Glomerular visceral epithelial cell (primary cell): ENCODE measurements at regions not wholly inside any gene's neighbourhood (a gene's known extent, or its start where the extent isn't known, plus 50 kb on each side); places are given as distances from the start of the nearest gene placed in this dataset.

ENCODE experiments used
- DNase-seq: peaks from one replicate; pipeline ENCODE4 v3.0.0-alpha.2; 2016; ENCODE audit errors: extremely low spot score

DNA sequence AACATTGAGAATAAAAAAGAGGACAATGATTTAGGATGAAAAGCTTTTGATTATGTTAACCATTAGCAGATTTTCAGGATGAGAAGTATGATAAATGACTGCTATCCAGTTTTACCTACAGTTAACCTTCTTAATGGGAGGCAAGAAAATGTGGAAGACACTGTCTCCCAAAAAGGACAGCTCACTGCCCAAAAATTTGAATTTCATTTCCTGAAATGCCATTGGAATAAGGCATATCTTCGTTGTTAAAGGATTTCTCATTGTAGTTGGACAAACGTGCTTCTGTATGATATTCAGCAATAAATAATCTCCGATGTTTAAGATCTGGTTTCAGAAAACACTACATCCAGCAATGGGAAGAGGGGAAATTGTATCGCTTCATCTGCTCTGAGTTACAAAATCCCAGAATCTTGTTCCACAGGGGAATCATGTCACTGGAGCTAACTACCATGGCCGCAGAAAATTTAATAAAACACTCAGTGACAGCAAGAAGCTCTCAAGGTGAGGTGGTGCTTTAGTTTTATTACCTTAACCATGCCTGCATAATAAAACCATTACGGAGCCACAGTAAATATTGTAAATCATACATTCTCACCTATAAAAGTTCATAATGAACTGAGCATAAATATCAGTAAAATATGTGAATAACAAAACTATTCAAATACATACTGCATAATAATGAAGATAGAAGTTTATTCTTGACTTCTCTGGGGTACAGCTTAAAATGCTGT, 552.3 kb downstream of the PCDH7 start:
- DNase-seq, result no peak

GRCh38 chr4:31275906-31276305, 555.7 kb downstream of the PCDH7 start:
- DNase-seq, result no peak

DNA sequence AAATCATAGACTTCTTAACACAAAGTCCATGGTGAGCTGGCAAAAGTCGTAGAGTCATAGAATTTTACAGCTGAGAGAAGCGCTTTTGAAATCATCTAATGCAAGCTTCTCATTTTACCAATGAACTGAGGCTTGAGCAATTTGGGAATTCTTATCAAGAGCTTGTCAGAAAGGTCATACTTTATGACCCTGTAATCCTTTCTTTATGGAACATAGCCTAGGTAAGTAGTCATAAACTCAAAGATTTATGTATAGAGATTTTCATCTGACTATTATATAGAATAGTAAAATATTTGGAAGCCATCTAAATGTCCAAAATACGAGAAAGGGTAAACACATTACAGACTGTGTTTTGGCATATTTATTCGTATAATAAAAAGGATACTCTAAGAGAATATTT, 563.5 kb downstream of the PCDH7 start:
- DNase-seq, result no peak

DNA sequence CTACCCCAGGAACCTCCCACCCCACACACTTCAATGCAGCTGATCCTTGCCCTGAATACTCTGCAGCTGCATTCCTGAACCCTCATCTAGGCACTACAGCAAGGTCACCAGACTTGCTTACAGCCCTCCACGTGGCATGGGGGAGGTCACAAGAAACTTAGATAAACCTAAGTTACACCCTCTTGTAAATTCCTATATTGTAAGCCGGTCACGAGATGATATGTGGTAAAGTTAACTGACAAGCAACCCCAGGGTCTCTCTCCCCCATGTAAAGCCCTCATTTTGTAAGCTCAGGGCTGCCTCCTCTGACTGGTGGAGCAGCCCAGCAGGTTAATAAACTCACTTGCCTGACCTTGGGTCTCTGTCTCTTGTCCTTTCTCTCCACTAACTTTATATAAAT, 570.7 kb downstream of the PCDH7 start:
- no peak for DNase-seq

DNA sequence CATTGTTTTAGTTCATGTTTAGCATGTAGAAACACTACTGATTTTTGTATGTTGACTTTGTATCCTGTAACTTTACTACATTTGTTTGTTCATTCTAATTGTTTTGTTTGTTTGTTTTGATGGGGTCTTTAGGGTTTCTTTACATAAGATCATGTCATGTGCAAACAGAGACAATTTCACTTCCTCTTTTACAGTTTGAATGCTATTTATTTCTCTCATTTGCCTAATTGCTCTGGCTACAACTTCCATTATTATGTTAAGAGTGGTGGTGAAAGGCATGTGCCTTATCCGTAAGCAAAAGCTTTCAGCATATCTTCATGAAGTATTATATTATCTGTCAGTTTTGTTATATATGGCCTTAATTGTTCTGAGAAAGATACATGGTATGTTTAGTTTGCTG, 571.1 kb downstream of the PCDH7 start:
- DNase-seq, result no peak

DNA sequence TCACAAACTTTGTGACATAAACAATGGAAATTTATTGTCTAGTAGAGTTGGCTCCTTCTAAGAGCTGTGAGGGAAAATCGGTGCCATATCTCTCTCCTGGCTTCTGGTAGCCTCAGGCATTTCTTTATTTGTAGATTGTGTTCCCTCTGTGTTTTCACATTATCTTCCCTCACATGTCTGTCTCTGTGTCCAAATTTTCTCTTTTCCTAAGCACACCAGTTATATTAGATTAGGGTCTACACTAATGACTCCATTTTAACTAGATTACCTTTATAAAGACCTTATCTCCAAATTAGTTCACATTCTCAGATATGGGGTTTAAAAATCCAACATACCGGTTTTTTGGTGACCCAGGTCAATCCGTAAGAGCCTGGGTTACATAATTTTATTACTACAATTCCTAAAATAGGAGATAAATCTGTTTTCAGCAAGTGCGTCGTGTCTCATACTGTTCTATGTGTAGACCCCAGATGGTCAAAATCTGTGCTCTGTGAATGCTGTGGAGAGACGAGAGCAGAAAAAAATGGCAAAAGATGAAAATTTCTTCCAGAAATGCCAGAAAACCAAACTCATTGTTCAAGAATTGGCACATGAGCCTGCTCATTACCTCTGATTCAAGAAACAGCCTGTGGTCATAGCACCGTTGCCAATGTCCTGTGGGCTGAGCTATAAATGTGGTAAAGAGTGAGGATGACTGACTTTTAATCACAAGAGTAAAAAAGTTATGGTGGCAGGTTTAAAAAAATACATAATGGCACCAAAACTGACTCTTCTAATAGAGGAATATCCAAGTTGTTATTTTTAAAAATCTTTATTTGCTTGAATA, 574.7 kb downstream of the PCDH7 start:
- DNase-seq, result peak; percentile 1

- DNase-seq, result no peak
These were observed 578.6 kb downstream of the PCDH7 start for GRCh38 chr4:31298737-31299136.

DNA sequence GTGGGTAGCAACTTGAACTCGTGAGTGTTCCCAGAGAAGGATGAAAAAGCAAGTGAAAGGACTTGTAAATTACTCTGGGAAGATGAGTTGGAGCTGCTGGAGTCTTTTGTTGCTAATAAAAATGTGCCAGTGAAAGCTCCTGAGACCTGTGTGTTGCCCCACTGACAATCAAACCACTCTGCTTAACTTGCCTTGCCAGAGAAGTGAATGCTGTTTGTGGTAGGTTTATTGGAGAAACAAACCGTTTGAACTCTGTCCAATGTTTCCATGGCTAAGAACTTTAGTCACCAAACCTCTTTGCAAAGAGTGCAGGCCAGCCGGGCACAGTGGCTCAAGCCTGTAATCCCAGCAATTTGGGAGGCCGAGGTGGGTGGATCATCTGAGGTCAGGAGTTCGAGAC, 586.9 kb downstream of the PCDH7 start:
- DNase-seq, result no peak

DNA sequence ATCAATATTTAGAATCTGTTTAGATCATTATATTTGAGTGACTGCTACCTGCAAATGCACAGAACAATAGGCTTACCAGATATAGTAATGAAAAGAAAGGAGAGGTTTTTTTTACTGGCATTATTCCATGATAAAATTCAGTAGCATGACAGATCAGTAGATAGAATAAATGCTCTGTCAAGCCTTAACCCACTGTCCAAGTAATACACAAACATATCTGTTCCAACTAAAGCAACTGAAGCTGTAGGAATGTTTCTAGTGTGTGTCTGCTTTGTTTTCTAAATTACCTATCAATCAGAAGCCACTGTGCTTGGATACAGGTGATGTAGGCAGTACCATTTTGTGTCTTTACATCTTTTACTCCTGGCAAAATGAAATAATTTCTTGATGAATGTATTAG, 604.6 kb downstream of the PCDH7 start:
- no peak for DNase-seq

DNA sequence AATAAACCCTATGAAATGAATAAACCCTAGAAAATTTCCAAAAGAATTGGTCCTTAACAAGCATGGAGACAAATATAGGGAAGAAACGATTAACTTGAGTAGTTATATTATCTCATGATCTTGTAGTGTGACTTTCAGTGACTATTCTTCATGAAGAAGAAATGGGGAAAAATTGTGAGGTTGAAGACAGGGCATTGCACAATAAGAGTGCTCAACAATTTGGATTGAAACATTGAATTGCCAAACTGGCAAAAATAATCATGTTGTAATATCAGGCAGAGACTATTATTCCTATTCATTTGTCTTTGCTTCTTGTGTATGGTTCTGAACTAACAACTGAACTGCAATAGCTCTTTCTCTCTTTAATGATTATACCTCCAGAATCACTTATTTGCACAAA, 605.1 kb downstream of the PCDH7 start:
- no peak for DNase-seq

DNA sequence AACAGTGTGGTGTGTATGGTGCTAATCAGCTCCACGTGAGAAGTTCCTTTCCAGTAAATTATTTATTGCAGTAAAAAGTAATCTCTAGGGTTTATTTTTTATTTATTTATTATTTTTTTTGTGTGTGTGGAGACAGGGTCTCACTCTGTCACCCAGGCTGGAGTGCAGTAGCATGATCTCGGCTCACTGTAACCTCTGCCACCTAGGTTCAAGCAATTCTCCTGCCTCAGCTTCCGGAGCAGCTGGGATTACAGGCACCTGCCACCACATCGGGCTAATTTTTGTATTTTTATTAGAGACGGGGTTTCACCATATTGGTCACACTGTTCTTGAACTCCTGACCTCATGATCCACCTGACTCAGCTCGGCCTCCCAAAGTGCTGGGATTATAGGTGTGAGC, 606.9 kb downstream of the PCDH7 start:
- DNase-seq, result no peak

GRCh38 chr4:31328932-31329331, 608.8 kb downstream of the PCDH7 start:
- DNase-seq, result no peak

- DNase-seq, result no peak
These were observed 614.1 kb downstream of the PCDH7 start for GRCh38 chr4:31334086-31334910.

- DNase-seq, result no peak
These were observed 617.8 kb downstream of the PCDH7 start for GRCh38 chr4:31338000-31338399.

- DNase-seq, result no peak
These were observed 621.6 kb downstream of the PCDH7 start for GRCh38 chr4:31341601-31342359.

- no peak for DNase-seq
These were observed 622.9 kb downstream of the PCDH7 start for GRCh38 chr4:31343061-31343460.

DNA sequence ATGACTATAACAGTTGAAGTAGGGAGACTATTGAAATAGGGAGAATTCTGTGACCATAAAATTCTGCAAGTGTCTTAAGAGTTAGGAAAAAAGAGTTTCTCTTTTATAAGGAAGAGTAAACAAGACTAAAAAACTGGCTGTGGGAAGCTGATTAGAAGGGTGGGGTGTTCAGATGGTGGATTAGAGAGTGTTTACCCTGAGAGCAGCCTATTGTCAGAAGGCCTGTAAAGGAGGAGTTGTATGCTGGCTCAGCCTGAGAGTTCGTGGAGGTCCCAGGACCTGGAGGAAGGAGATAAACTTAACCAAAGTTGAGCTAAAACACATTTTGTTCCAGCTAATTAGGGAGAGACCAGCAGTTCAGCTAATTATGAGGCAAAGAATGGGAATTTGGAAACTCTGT, 629.7 kb downstream of the PCDH7 start:
- no peak for DNase-seq

GRCh38 chr4:31351695-31352094, 631.5 kb downstream of the PCDH7 start:
- DNase-seq, result no peak

GRCh38 chr4:31356839-31357238, 636.7 kb downstream of the PCDH7 start:
- no peak for DNase-seq

DNA sequence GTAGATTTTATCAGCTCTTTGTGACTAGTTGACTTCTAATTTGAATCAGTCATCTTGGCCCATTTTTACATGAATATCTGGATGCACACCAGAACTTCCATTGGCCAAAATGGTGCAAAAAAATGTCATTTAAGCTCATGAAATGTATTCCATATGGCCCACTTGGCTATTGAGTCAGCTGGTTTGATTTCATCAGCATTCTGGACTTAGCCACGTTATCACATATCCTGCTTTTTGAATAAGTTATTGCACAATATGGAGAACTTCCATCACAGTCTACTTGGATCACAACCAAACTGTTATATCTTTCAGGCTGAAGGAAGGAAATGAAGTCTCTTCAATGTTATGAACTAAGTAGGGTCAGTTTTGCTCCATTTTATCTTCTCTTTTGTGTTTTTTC, 640.6 kb downstream of the PCDH7 start:
- no peak for DNase-seq

DNA sequence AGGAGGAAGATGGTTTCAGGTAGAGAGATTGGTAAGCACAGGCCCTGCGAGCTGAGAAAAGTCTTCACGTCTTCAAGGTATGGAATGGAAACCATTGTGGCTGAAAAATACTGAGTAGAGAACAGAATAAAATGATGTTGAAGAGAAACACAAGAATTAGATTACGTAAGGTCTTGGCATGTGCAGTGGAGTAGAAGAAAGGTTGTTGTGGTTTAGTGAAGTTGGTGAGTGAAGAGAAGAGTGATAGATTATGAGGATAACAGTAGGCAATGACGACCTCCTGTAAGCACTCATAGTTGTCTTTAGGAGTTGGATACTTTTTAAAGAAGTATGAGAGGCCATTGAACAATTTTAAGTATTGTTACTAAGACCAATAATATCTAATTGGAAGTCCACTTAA, 642.6 kb downstream of the PCDH7 start:
- peak; percentile 31 for DNase-seq
